Peyer's patch (tissue), 4 donors: ENCODE measurements at regions not wholly inside any gene's neighbourhood (a gene's known extent, or its start where the extent isn't known, plus 50 kb on each side); places are given as distances from the start of the nearest gene placed in this dataset.

Source experiments
- CTCF ChIP-seq, 6 experiments: fragments of 450-650 bp in 4 of 6; fragments of 200-600 bp in 2 of 6; sonication (generic) in 1 of 6; IDR thresholded peaks; one replicate each; pipeline ENCODE4 v1.5.1; 2017 to 2019; ENCODE audit warnings: antibody characterized with exemption in 6 of 6, mild to moderate bottlenecking in 3 of 6, moderate library complexity in 1 of 6
- POLR2A ChIP-seq, 2 donors: fragments of 450-650 bp; IDR thresholded peaks; one replicate each; pipeline ENCODE4 v1.5.1; 2017; ENCODE audit warnings: antibody characterized with exemption in 2 of 2, mild to moderate bottlenecking in 2 of 2, moderate library complexity in 2 of 2

GRCh38 chr4:122978789-122979188, 56.4 kb upstream of the NUDT6 start:
- no peak for TF ChIP-seq CTCF (IDR thresholded peaks at IDR 0.05)
- no peak for TF ChIP-seq POLR2A (IDR thresholded peaks at IDR 0.05)
